H4 (cell line): ENCODE measurements at regions not wholly inside any gene's neighbourhood (a gene's known extent, or its start where the extent isn't known, plus 50 kb on each side); places are given as distances from the start of the nearest gene placed in this dataset.
A peak's percentile ranks its signal among the peaks of the same experiment; 100 is the strongest.

Source experiments
- DNase-seq: peaks from one replicate; pipeline ENCODE4 v3.0.0-alpha.2; 2015; ENCODE audit warnings: low spot score

- DNase-seq: no peak
Measured at GRCh38 chr2:37425408-37425807, 81.0 kb downstream of the QPCT start.

GRCh38 chr2:37427241-37427640 is 82.8 kb downstream of the QPCT start:
- DNase-seq: no peak

DNA sequence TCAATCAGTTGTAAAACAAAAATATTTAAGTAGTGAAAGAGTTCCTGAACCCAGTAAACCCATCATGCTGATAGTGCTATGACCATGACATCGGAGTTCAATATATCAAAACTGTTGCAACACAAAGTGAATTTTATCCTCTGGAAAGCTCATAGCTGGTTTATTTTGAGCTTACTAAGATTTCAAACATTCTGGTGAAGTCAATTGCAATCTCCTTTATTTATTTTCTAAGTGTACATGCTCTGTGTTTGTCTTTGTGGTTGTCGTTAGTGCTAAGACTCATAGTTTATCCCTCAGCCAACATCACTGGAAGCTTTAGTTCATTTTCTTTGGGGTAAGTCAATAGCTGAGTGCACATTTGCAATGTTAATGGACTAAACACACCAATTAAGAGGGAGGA is 91.9 kb downstream of the QPCT start:
- DNase-seq: no peak

DNA sequence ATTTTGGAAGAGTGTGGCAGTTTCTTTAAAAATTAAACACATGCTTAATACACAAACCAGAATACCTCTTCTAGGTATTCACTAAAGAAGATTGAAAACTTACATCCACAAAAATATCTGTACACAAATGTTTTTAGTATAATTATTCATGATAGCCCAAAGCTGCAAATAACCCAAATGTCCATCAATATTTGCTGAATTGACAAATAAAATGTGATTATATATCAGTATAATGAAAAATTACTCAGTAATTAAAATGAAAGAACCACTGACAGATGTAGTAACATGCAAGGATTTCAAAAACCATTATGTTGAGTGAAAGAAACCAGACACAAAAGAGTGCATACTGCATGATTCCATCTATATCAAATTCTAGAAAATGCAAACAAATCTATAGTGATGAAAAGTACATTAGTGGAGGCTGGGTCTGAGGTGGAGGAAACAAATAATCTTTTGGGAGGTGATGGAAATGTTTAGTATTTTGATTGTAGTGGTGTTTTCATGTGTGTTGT is 94.8 kb downstream of the QPCT start:
- DNase-seq: no peak

- DNase-seq: no peak
Measured at GRCh38 chr2:37441055-37441454, 96.6 kb downstream of the QPCT start.

- DNase-seq: no peak
Measured at GRCh38 chr2:37443082-37443481, 98.7 kb downstream of the QPCT start.

- no peak for DNase-seq
Measured at GRCh38 chr2:37447446-37447845, 103.0 kb downstream of the QPCT start.

GRCh38 chr2:37448342-37449120 is 104.1 kb downstream of the QPCT start:
- DNase-seq: no peak

GRCh38 chr2:37449761-37450296 is 105.4 kb downstream of the QPCT start:
- DNase-seq: no peak

DNA sequence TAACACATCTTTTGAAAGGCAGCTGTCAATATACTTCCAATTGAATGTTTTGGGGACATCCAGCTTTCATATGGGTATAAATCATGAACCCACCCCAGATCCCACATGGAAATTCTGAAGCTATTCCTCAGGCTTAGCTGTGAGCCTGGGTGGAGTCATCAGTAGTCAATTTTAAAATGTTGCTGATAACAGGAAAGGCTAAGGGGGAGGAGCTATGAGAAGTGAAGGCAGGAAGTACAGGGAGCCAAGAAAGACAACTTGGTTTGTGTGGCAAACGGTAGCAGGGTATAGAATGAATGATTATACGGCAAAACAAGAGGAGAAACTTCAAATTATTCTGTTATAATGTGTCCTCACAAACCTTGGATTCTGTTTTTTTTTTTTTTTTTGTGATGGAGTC is 108.6 kb downstream of the QPCT start:
- no peak for DNase-seq

GRCh38 chr2:37454851-37455762 is 110.7 kb downstream of the QPCT start:
- no peak for DNase-seq

GRCh38 chr2:37456479-37456878 is 112.0 kb downstream of the QPCT start:
- peak; percentile 4 for DNase-seq

DNA sequence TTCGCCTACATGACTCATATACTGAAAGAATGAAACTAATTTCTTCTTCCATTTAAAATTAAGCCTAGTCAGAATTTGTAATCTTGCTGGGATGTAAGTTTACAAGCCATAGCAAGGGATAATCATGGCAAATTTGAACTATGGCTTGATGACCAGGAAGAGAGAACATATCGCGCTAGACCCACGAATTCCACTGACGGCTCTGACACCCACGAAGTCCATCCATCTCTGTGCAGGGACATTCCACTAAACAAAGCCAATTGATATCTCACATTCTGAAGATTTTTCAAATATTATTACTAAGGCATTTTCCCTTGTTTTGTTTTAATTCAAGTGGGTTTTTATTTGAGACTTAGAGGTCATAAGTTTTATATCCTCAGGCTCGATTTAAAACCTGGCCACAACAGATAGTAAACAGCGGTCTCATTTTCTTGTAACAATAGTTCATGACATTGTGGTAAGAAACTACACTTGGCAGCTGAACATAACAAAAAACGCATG is 113.0 kb downstream of the QPCT start:
- no peak for DNase-seq

DNA sequence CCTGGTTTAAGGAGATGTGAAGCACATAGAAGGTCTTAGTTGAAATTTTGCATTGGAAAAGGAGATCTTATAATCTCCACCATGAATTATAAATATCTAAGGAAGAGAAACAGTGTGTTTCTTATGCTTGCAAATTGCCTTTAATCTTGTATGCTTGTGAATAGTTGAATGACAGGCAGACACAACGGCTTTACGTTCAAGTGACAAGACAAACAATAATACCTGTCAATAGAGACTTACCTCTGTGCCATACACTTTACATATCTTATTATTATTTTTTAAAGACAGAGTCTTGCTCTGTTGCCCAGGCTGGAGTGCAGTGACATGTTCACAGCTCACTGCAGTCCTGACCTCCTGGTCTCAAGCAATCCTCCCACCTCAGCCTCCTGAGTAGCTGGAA is 113.7 kb downstream of the QPCT start:
- no peak for DNase-seq

DNA sequence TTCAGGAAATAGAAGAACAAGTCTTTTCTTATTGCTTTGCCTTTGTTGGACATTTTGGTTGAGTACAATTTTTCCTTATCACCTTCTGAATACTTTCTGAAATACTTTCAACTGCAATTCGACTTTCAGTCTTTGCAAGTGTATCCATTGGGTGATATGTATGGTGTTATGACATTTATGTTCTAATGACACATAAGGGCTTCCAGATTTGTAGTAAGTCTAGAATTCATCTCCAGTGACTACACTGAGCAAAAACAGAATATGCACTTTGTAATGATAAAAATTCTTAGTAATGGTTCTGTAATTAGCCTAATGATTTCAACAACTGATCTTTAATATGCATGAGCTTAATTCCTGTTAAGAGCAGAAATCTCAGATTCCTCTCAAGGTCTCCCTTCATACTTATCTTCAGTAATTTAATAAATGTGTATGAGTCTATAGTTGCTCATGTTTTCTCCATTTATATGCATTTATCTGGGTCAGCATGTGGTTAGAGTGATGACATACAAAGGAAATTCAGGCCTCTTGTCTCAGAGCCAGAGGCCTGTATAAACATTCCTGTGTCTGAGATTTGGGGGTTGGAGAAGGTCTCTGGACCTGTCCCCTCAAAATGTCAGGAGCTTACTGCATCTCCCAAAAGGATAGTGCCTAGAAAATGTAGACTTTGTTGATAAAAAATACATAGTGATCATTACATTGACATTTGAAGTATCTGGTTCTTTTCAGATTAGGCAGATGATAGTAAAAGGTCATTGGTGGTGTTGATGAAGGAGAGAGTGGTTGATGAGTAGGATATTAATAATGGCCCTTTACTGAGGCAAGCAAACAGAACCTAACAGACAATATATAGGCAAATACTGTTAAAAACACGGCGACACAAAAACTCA is 114.9 kb downstream of the QPCT start:
- no peak for DNase-seq

- no peak for DNase-seq
Measured at GRCh38 chr2:37460896-37461229, 116.4 kb downstream of the QPCT start.

- no peak for DNase-seq
Measured at GRCh38 chr2:37464067-37464466, 119.6 kb downstream of the QPCT start.

DNA sequence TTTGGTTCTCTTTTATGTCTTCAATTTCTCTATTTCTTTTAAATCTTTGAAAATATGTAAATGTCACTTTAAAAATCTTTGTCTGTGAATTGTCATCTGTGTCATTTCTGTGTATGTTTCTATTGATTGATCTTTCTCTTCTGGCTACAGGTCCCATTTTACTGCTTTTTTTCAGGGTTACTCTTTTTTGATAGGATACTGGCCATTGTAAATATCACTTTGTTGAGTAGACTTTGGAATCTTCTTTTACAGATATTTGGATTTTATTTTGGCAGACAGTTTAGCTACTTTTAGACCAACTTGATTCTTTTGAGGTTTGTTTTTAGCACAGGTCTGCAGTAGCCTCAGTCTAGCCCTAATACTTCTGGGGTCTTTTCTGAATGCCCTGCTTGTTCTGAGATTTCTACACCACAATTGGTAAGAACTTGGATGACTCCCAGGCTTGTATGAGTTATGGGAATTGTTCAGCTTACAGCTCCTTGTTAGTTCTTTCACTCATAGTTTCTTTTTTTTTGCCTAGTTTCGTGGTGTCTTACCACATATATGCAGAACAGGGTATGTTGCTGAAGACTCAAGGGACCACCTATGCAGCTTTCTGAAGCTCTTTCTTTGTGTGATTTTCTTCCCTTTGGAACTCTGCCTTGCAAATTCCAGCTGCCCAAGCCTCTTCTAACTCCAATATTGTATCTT is 122.2 kb downstream of the QPCT start:
- DNase-seq: no peak

- no peak for DNase-seq
Measured at GRCh38 chr2:37468170-37468569, 123.7 kb downstream of the QPCT start.

- no peak for DNase-seq
Measured at GRCh38 chr2:37469126-37469525, 124.7 kb downstream of the QPCT start.

GRCh38 chr2:37471104-37471503 is 126.7 kb downstream of the QPCT start:
- DNase-seq: no peak
